GM12891 (cell line): ENCODE measurements at regions not wholly inside any gene's neighbourhood (a gene's known extent, or its start where the extent isn't known, plus 50 kb on each side); places are given as distances from the start of the nearest gene placed in this dataset.

Experiments
- POLR2A ChIP-seq: IDR thresholded peaks from 2 replicates; pipeline ENCODE4 v1.6.1; 2011; ENCODE audit warnings: low read depth, low read length, control low read depth
- POLR2AphosphoS5 ChIP-seq: IDR thresholded peaks from 2 replicates; pipeline ENCODE4 v1.6.1; 2011; ENCODE audit warnings: low read depth, low read length, control low read depth

DNA sequence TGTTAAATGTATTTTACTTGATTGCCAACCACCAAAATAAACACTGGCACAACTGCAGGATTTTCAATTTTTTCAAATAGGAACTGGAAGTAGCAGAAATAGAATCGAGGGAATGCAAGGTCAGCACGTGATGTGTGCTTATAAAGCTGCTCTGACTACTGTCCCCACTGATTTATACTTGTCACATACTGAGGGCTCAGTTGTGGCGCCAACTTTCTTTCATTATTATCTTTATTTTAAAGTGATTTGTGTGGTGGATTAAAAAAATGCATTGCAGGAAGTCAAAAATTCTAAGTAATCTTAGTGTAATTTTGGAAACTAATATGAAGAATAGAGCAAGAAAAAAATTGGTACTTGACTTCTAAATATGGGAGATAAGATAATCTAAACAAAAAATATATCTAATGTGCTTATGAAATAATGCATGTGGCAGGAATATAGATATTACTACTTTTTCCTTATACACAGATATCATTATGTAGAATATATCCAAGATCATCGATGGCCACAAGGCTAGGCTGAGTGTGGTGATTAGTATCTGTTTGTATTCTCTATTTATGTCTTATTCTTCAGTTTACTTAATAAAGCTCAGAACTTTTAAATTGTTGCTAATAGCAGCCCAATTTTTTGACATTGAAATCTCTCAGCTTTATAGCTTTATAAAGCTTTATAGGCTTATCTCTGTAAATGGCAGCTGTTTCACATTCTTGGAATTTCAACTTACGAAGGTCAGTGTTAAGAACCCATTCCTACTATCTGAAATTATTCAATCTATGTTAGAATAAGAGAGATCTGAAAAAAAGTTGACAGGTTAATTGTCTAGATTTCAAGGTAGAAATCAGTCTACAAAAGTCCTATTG lies 404.5 kb upstream of the ADAMTS5 start:
- no peak for TF ChIP-seq POLR2AphosphoS5
- TF ChIP-seq POLR2A, result no peak
